ENCODE measurements at regions not wholly inside any gene's neighbourhood (a gene's known extent, or its start where the extent isn't known, plus 50 kb on each side); places are given as distances from the start of the nearest gene placed in this dataset.

- no peaks in the 10 kb centered on the region for H3K79me2 ChIP-seq (ENCODE audit: insufficient read depth, low read length)
- no peak for TF ChIP-seq EZH2phosphoT487 (IDR thresholded peaks at IDR 0.05; ENCODE audit: borderline replicate concordance)
- no peak for TF ChIP-seq CTCF (conservative IDR thresholded peaks at IDR 0.05; ENCODE audit: low read length)
- no peaks in the 10 kb centered on the region for H3K36me3 ChIP-seq (ENCODE audit: insufficient read depth, low read length)
- no peaks in the 10 kb centered on the region for H3K9me2 ChIP-seq (replicated peaks; ENCODE audit: low read depth, low read length)
- no peak overlapping the region for H3K9ac ChIP-seq (ENCODE audit: low read depth, low read length, poor library complexity, severe bottlenecking)
- no peak overlapping the region for H2AFZ ChIP-seq (ENCODE audit: low read length)
- no peaks in the 10 kb centered on the region for H3K27me3 ChIP-seq (ENCODE audit: insufficient read depth, low read length, poor library complexity, severe bottlenecking)
- no peak overlapping the region for H3K4me2 ChIP-seq (ENCODE audit: low read depth, low read length, poor library complexity, severe bottlenecking)
- H3K4me1 ChIP-seq (ENCODE audit: insufficient read depth, low read length, poor library complexity, severe bottlenecking): no peaks in the 10 kb centered on the region
- no peaks in the 10 kb centered on the region for H3F3A ChIP-seq (ENCODE audit: low read depth)
- H3K4me3 ChIP-seq (ENCODE audit: low read length, poor library complexity, severe bottlenecking): no peak overlapping the region
- H4K20me1 ChIP-seq (ENCODE audit: insufficient read depth, low read length, poor library complexity, severe bottlenecking): no peaks in the 10 kb centered on the region
- H3K9me3 ChIP-seq (ENCODE audit: insufficient read depth, low read depth, low read length): no peaks in the 10 kb centered on the region; the same call in 1 of the 2 replicates
These were observed 134.1 kb downstream of the TEX36 start for GRCh38 chr10:125548878-125549277.

DNA sequence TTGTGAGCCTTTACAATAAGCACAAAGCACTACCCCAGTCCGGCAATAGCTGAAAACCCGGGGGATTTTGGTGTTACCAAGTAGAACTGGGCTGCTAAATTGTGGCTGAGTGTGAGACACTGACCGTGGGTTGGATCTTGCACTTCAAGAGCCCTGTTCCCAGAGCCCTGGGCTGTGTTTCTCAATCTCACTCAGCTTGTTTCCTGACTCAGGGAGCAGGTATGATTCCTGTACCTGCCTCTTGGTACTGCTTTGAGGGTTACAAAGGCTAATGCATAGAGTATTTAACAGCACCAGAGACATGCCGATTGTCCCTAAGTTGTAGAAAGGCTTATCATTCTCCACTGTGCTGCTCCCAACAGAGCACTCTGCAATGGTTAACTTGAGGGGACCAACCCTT is 134.6 kb downstream of the TEX36 start:
- Histone ChIP-seq H3K9me3 (ENCODE audit: insufficient read depth, low read depth, low read length) (no peaks in the 10 kb centered on the region; the same call in 1 of the 2 replicates), H3K4me2 (ENCODE audit: low read depth, low read length, poor library complexity, severe bottlenecking) (no peak overlapping the region), H3K36me3 (ENCODE audit: insufficient read depth, low read length) (no peaks in the 10 kb centered on the region), H3K27me3 (ENCODE audit: insufficient read depth, low read length, poor library complexity, severe bottlenecking) (no peaks in the 10 kb centered on the region), H4K20me1 (ENCODE audit: insufficient read depth, low read length, poor library complexity, severe bottlenecking) (no peaks in the 10 kb centered on the region), H3K9me2 (replicated peaks; ENCODE audit: low read depth, low read length) (no peaks in the 10 kb centered on the region), H3K4me1 (ENCODE audit: insufficient read depth, low read length, poor library complexity, severe bottlenecking) (no peaks in the 10 kb centered on the region), H3K4me3 (ENCODE audit: low read length, poor library complexity, severe bottlenecking) (no peak overlapping the region), H3K79me2 (ENCODE audit: insufficient read depth, low read length) (no peaks in the 10 kb centered on the region), H3K9ac (ENCODE audit: low read depth, low read length, poor library complexity, severe bottlenecking) (no peak overlapping the region), H2AFZ (ENCODE audit: low read length) (no peak overlapping the region), H3F3A (ENCODE audit: low read depth) (no peaks in the 10 kb centered on the region)
- TF ChIP-seq EZH2phosphoT487 (IDR thresholded peaks at IDR 0.05; ENCODE audit: borderline replicate concordance) (no peak), CTCF (conservative IDR thresholded peaks at IDR 0.05; ENCODE audit: low read length) (no peak)

GRCh38 chr10:125547010-125547650 is 135.8 kb downstream of the TEX36 start:
- Histone ChIP-seq H3K27me3 (ENCODE audit: insufficient read depth, low read length, poor library complexity, severe bottlenecking) (no peaks in the 10 kb centered on the region), H3K4me3 (ENCODE audit: low read length, poor library complexity, severe bottlenecking) (no peak overlapping the region), H3K9me3 (ENCODE audit: insufficient read depth, low read depth, low read length) (no peaks in the 10 kb centered on the region; the same call in 1 of the 2 replicates), H4K20me1 (ENCODE audit: insufficient read depth, low read length, poor library complexity, severe bottlenecking) (no peaks in the 10 kb centered on the region), H3K79me2 (ENCODE audit: insufficient read depth, low read length) (no peaks in the 10 kb centered on the region), H3K4me1 (ENCODE audit: insufficient read depth, low read length, poor library complexity, severe bottlenecking) (no peaks in the 10 kb centered on the region), H3K36me3 (ENCODE audit: insufficient read depth, low read length) (no peaks in the 10 kb centered on the region), H3K9ac (ENCODE audit: low read depth, low read length, poor library complexity, severe bottlenecking) (no peak overlapping the region), H3K9me2 (replicated peaks; ENCODE audit: low read depth, low read length) (no peaks in the 10 kb centered on the region), H2AFZ (ENCODE audit: low read length) (no peak overlapping the region), H3F3A (ENCODE audit: low read depth) (no peaks in the 10 kb centered on the region), H3K4me2 (ENCODE audit: low read depth, low read length, poor library complexity, severe bottlenecking) (no peak overlapping the region)
- TF ChIP-seq CTCF (conservative IDR thresholded peaks at IDR 0.05; ENCODE audit: low read length) (no peak), EZH2phosphoT487 (IDR thresholded peaks at IDR 0.05; ENCODE audit: borderline replicate concordance) (no peak)
